Upper lobe of right lung (tissue), 1 donor: ENCODE measurements at regions not wholly inside any gene's neighbourhood (a gene's known extent, or its start where the extent isn't known, plus 50 kb on each side); places are given as distances from the start of the nearest gene placed in this dataset.

Experiments
- ATAC-seq: fragments of 200-7000 bp; cut with Tn5 transposase; one replicate; pipeline ENCODE4 v1.9.1; 2020; ENCODE audit warnings: mild to moderate bottlenecking, moderate library complexity
- DNase-seq: peaks from one replicate; pipeline ENCODE4 v3.0.0-alpha.2; 2020
- H3K27ac ChIP-seq: fragments of 200-600 bp; one replicate; pipeline ENCODE4 v1.8.0; 2022
- H3K27me3 ChIP-seq: fragments of 200-600 bp; one replicate; pipeline ENCODE4 v1.8.0; 2022; ENCODE audit warnings: mild to moderate bottlenecking
- H3K36me3 ChIP-seq: fragments of 200-600 bp; one replicate; pipeline ENCODE4 v1.8.0; 2022
- H3K4me1 ChIP-seq: fragments of 200-600 bp; one replicate; pipeline ENCODE4 v1.8.0; 2022
- H3K4me3 ChIP-seq: fragments of 200-600 bp; one replicate; pipeline ENCODE4 v1.8.0; 2022; ENCODE audit warnings: mild to moderate bottlenecking
- H3K9me3 ChIP-seq: fragments of 200-600 bp; one replicate; pipeline ENCODE4 v1.8.0; 2022
- CTCF ChIP-seq: fragments of 200-600 bp; IDR thresholded peaks from one replicate; pipeline ENCODE4 v1.8.0; 2022; ENCODE audit warnings: antibody characterized with exemption
- intact Hi-C: fragments of 100-400 bp; cut with DNase I; formaldehyde crosslinking; loops from one replicate; pipeline ENCODE4 v1.11.0; 2022
- donor health status: DM: no; HTN: yes; CAD: no; lungs with severe emphysema.

- H3K36me3 ChIP-seq = no peaks in the 10 kb centered on the region
- TF ChIP-seq CTCF = no peak
- no peaks in the 10 kb centered on the region for H3K27me3 ChIP-seq
- DNase-seq = no peak
- ATAC-seq = no peak
- H3K4me3 ChIP-seq = no peak overlapping the region
- H3K27ac ChIP-seq = no peak overlapping the region
- no peaks in the 10 kb centered on the region for H3K4me1 ChIP-seq
- intact Hi-C loops = no loop called here
- H3K9me3 ChIP-seq = no peaks in the 10 kb centered on the region
These were observed 823.2 kb downstream of the SLC6A15 start for GRCh38 chr12:84089356-84089755.

- DNase-seq = no peak
- no peak for TF ChIP-seq CTCF
- ATAC-seq = no peak
- intact Hi-C loops = no loop called here
- Histone ChIP-seq H3K4me3 (no peak overlapping the region), H3K4me1 (no peaks in the 10 kb centered on the region), H3K36me3 (no peaks in the 10 kb centered on the region), H3K27me3 (no peaks in the 10 kb centered on the region), H3K27ac (no peak overlapping the region), H3K9me3 (no peaks in the 10 kb centered on the region)
These were observed 827.6 kb downstream of the SLC6A15 start for GRCh38 chr12:84085046-84085445.

- H3K4me1 ChIP-seq = no peaks in the 10 kb centered on the region
- DNase-seq (no peak), ATAC-seq (no peak)
- H3K4me3 ChIP-seq = no peak overlapping the region
- H3K27me3 ChIP-seq = no peaks in the 10 kb centered on the region
- TF ChIP-seq CTCF = no peak
- no peaks in the 10 kb centered on the region for H3K9me3 ChIP-seq
- intact Hi-C loops = no loop called here
- no peaks in the 10 kb centered on the region for H3K36me3 ChIP-seq
- no peak overlapping the region for H3K27ac ChIP-seq
These were observed 833.0 kb downstream of the SLC6A15 start for GRCh38 chr12:84079626-84080025.

- H3K4me3 ChIP-seq = no peak overlapping the region
- no peaks in the 10 kb centered on the region for H3K9me3 ChIP-seq
- no peak for TF ChIP-seq CTCF
- no peaks in the 10 kb centered on the region for H3K27me3 ChIP-seq
- no peaks in the 10 kb centered on the region for H3K4me1 ChIP-seq
- no peak for DNase-seq
- intact Hi-C loops = no loop called here
- no peaks in the 10 kb centered on the region for H3K36me3 ChIP-seq
- no peak overlapping the region for H3K27ac ChIP-seq
- ATAC-seq = no peak
These were observed 834.9 kb downstream of the SLC6A15 start for GRCh38 chr12:84077679-84078078.

GRCh38 chr12:84075991-84076390 lies 836.6 kb downstream of the SLC6A15 start:
- no peaks in the 10 kb centered on the region for H3K9me3 ChIP-seq
- no peaks in the 10 kb centered on the region for H3K4me1 ChIP-seq
- DNase-seq (no peak), ATAC-seq (no peak)
- no peak overlapping the region for H3K27ac ChIP-seq
- H3K36me3 ChIP-seq = no peaks in the 10 kb centered on the region
- intact Hi-C loops = no loop called here
- H3K27me3 ChIP-seq = no peaks in the 10 kb centered on the region
- TF ChIP-seq CTCF = no peak
- no peak overlapping the region for H3K4me3 ChIP-seq

GRCh38 chr12:84073401-84073800 lies 839.2 kb downstream of the SLC6A15 start:
- DNase-seq (no peak), ATAC-seq (no peak)
- no peak for TF ChIP-seq CTCF
- Histone ChIP-seq H3K27ac (no peak overlapping the region), H3K4me1 (no peaks in the 10 kb centered on the region), H3K36me3 (no peaks in the 10 kb centered on the region), H3K27me3 (no peaks in the 10 kb centered on the region), H3K9me3 (no peaks in the 10 kb centered on the region), H3K4me3 (no peak overlapping the region)
- intact Hi-C loops = no loop called here
